OCI-LY7 (cell line): ENCODE measurements at regions not wholly inside any gene's neighbourhood (a gene's known extent, or its start where the extent isn't known, plus 50 kb on each side); places are given as distances from the start of the nearest gene placed in this dataset.

ENCODE experiments used
- EZH2phosphoT487 ChIP-seq: fragments of 200-600 bp; sonication (generic); IDR thresholded peaks from 2 replicates; pipeline ENCODE4 v1.6.1; 2018; ENCODE audit warnings: low read depth, borderline replicate concordance, mild to moderate bottlenecking, mixed run types, antibody characterized with exemption, low read length, moderate library complexity, mixed read lengths
- TF ChIP-seq, protein P1 (sequence below): fragments of 200-600 bp; sonication (generic); conservative IDR thresholded peaks from 2 replicates; pipeline ENCODE4 v1.5.1; 2014; ENCODE audit warnings: mild to moderate bottlenecking, antibody characterized with exemption, low read length, moderate library complexity, mixed read lengths

DNA sequence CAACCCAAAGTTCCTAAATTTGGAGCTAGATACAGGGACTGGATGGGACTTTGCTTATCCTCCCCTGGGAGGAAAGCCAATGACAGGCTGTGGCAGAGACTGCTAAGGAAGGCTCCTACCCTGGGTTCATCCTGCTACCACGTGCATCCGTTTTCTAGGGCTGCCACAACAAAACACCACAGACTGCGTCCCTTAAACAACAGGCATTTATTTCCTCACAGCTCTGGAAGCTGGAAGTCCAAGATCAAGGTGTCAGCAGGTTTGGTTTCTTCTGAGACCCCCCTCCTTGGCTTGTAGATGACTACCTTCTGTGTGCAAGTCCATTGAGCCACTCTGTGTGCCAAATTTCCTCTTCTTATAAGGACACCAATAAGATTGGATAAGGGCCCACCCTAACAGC lies 263.9 kb downstream of the FAM43A start:
- TF ChIP-seq, protein P1, sequence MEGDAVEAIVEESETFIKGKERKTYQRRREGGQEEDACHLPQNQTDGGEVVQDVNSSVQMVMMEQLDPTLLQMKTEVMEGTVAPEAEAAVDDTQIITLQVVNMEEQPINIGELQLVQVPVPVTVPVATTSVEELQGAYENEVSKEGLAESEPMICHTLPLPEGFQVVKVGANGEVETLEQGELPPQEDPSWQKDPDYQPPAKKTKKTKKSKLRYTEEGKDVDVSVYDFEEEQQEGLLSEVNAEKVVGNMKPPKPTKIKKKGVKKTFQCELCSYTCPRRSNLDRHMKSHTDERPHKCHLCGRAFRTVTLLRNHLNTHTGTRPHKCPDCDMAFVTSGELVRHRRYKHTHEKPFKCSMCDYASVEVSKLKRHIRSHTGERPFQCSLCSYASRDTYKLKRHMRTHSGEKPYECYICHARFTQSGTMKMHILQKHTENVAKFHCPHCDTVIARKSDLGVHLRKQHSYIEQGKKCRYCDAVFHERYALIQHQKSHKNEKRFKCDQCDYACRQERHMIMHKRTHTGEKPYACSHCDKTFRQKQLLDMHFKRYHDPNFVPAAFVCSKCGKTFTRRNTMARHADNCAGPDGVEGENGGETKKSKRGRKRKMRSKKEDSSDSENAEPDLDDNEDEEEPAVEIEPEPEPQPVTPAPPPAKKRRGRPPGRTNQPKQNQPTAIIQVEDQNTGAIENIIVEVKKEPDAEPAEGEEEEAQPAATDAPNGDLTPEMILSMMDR: no peak
- no peak for TF ChIP-seq EZH2phosphoT487
